NT2/D1 (cell line): ENCODE measurements at regions not wholly inside any gene's neighbourhood (a gene's known extent, or its start where the extent isn't known, plus 50 kb on each side); places are given as distances from the start of the nearest gene placed in this dataset.

Experiments used
- DNase-seq: peaks from one replicate; pipeline ENCODE4 v3.0.0-alpha.2; 2011; ENCODE audit warnings: low read depth, low spot score
- H3K27me3 ChIP-seq: 2 replicates; pipeline ENCODE4 v1.6.0; 2011; ENCODE audit warnings: mild to moderate bottlenecking; ENCODE audit not compliant: insufficient read length, insufficient read depth
- H3K36me3 ChIP-seq: 2 replicates; pipeline ENCODE4 v1.6.1; 2011; ENCODE audit warnings: mild to moderate bottlenecking, low read length, mixed read lengths; ENCODE audit not compliant: insufficient read depth, insufficient read length
- H3K4me1 ChIP-seq: 2 replicates; pipeline ENCODE4 v1.5.1; 2011; ENCODE audit not compliant: insufficient read depth, insufficient read length
- H3K4me3 ChIP-seq: 2 replicates; pipeline ENCODE4 v1.5.1; 2011; ENCODE audit warnings: low read depth; ENCODE audit not compliant: insufficient read length
- H3K9ac ChIP-seq: 2 replicates; pipeline ENCODE4 v1.6.0; 2011; ENCODE audit warnings: low read depth; ENCODE audit not compliant: insufficient read length
- H3K9me3 ChIP-seq: 2 replicates; pipeline ENCODE4 v1.5.1; 2011; ENCODE audit warnings: mild to moderate bottlenecking, low read length; ENCODE audit not compliant: insufficient read depth
- SUZ12 ChIP-seq: IDR thresholded peaks from 2 replicates; pipeline ENCODE4 v1.6.1; 2011; ENCODE audit not compliant: insufficient read length, insufficient read depth; ENCODE audit errors: extremely low read depth
- YY1 ChIP-seq: IDR thresholded peaks from 2 replicates; pipeline ENCODE4 v1.6.1; 2011; ENCODE audit not compliant: insufficient read length, insufficient read depth
- ZNF274 ChIP-seq: IDR thresholded peaks from 2 replicates; pipeline ENCODE4 v1.6.1; 2011; ENCODE audit warnings: mild to moderate bottlenecking, low read depth, low read length

- H3K9ac ChIP-seq = no peak overlapping the region
- DNase-seq = no peak
- H3K27me3 ChIP-seq = no peaks in the 10 kb centered on the region
- no peaks in the 10 kb centered on the region for H3K36me3 ChIP-seq
- H3K4me3 ChIP-seq = no peak overlapping the region
- no peaks in the 10 kb centered on the region for H3K4me1 ChIP-seq
- TF ChIP-seq ZNF274 = no peak
- TF ChIP-seq SUZ12 = no peak
- no peak for TF ChIP-seq YY1
- H3K9me3 ChIP-seq = no peaks in the 10 kb centered on the region
Observed at GRCh38 chr2:158042245-158042644, 59.4 kb upstream of the UPP2 start.

GRCh38 chr2:158041400-158041799, 60.3 kb upstream of the UPP2 start:
- H3K9me3 ChIP-seq = no peaks in the 10 kb centered on the region
- DNase-seq = no peak
- H3K9ac ChIP-seq = no peak overlapping the region
- no peaks in the 10 kb centered on the region for H3K36me3 ChIP-seq
- no peak for TF ChIP-seq YY1
- no peak for TF ChIP-seq SUZ12
- TF ChIP-seq ZNF274 = no peak
- no peaks in the 10 kb centered on the region for H3K27me3 ChIP-seq
- H3K4me3 ChIP-seq = no peak overlapping the region
- H3K4me1 ChIP-seq = no peaks in the 10 kb centered on the region

GRCh38 chr2:158038901-158039300, 62.8 kb upstream of the UPP2 start:
- Histone ChIP-seq H3K4me1 (no peaks in the 10 kb centered on the region), H3K36me3 (no peaks in the 10 kb centered on the region), H3K27me3 (no peaks in the 10 kb centered on the region), H3K4me3 (no peak overlapping the region), H3K9me3 (no peaks in the 10 kb centered on the region), H3K9ac (no peak overlapping the region)
- TF ChIP-seq SUZ12 (no peak), ZNF274 (no peak), YY1 (no peak)
- no peak for DNase-seq

GRCh38 chr2:158034198-158034866, 67.3 kb upstream of the UPP2 start:
- TF ChIP-seq YY1 (no peak), ZNF274 (no peak), SUZ12 (no peak)
- H3K36me3 ChIP-seq = no peaks in the 10 kb centered on the region
- H3K9me3 ChIP-seq = no peaks in the 10 kb centered on the region
- peak; percentile 72 for DNase-seq
- no peak overlapping the region for H3K4me3 ChIP-seq
- H3K4me1 ChIP-seq = no peaks in the 10 kb centered on the region
- H3K27me3 ChIP-seq = no peaks in the 10 kb centered on the region
- H3K9ac ChIP-seq = no peak overlapping the region

- DNase-seq = no peak
- TF ChIP-seq SUZ12 (no peak), YY1 (no peak), ZNF274 (no peak)
- no peak overlapping the region for H3K9ac ChIP-seq
- no peaks in the 10 kb centered on the region for H3K36me3 ChIP-seq
- H3K4me3 ChIP-seq = no peak overlapping the region
- no peaks in the 10 kb centered on the region for H3K4me1 ChIP-seq
- no peaks in the 10 kb centered on the region for H3K27me3 ChIP-seq
- no peaks in the 10 kb centered on the region; the same call in 1 of the 2 replicates for H3K9me3 ChIP-seq
Observed at GRCh38 chr2:158031371-158031770, 70.3 kb upstream of the UPP2 start.

- Histone ChIP-seq H3K4me3 (no peak overlapping the region), H3K27me3 (no peaks in the 10 kb centered on the region), H3K9ac (no peak overlapping the region), H3K4me1 (peaks cover 3% of the 10 kb centered on the region), H3K36me3 (no peaks in the 10 kb centered on the region), H3K9me3 (no peaks in the 10 kb centered on the region; the same call in 1 of the 2 replicates)
- no peak for DNase-seq
- TF ChIP-seq ZNF274 (no peak), SUZ12 (no peak), YY1 (no peak)
Observed at GRCh38 chr2:158025255-158025996, 76.2 kb upstream of the UPP2 start.

GRCh38 chr2:158024288-158024898, 77.3 kb upstream of the UPP2 start:
- H3K9me3 ChIP-seq = no peaks in the 10 kb centered on the region; the same call in 1 of the 2 replicates
- peak; percentile 38 for DNase-seq
- TF ChIP-seq ZNF274 (no peak), YY1 (no peak)
- peaks cover 3% of the 10 kb centered on the region for H3K4me1 ChIP-seq
- no peaks in the 10 kb centered on the region for H3K27me3 ChIP-seq
- no peak overlapping the region for H3K9ac ChIP-seq
- no peaks in the 10 kb centered on the region for H3K36me3 ChIP-seq
- H3K4me3 ChIP-seq = no peak overlapping the region
